ENCODE measurements at regions not wholly inside any gene's neighbourhood (a gene's known extent, or its start where the extent isn't known, plus 50 kb on each side); places are given as distances from the start of the nearest gene placed in this dataset.

GRCh38 chr2:237171396-237171795, 85.7 kb downstream of the COPS8 start:
- DNase-seq (ENCODE audit: low spot score): no peak

- no peak for DNase-seq (ENCODE audit: low spot score)
Measured at GRCh38 chr2:237171881-237172280, 86.2 kb downstream of the COPS8 start.

GRCh38 chr2:237177052-237177451, 91.4 kb downstream of the COPS8 start:
- no peak for DNase-seq (ENCODE audit: low spot score)

- DNase-seq (ENCODE audit: low spot score): no peak
Measured at GRCh38 chr2:237177986-237178385, 92.3 kb downstream of the COPS8 start.

GRCh38 chr2:237178396-237178795, 92.7 kb downstream of the COPS8 start:
- DNase-seq (ENCODE audit: low spot score): no peak

GRCh38 chr2:237179161-237179560, 93.5 kb downstream of the COPS8 start:
- no peak for DNase-seq (ENCODE audit: low spot score)

GRCh38 chr2:237180187-237180586, 94.5 kb downstream of the COPS8 start:
- no peak for DNase-seq (ENCODE audit: low spot score)

GRCh38 chr2:237180987-237181386, 95.3 kb downstream of the COPS8 start:
- no peak for DNase-seq (ENCODE audit: low spot score)

GRCh38 chr2:237181844-237182243, 96.2 kb downstream of the COPS8 start:
- DNase-seq (ENCODE audit: low spot score): no peak

GRCh38 chr2:237182422-237183123, 96.9 kb downstream of the COPS8 start:
- no peak for DNase-seq (ENCODE audit: low spot score)

GRCh38 chr2:237184192-237184918, 98.7 kb downstream of the COPS8 start:
- DNase-seq (ENCODE audit: low spot score): no peak

GRCh38 chr2:237184919-237185552, 99.3 kb downstream of the COPS8 start:
- no peak for DNase-seq (ENCODE audit: low spot score)

- DNase-seq (ENCODE audit: low spot score): no peak
Measured at GRCh38 chr2:237185553-237185925, 99.8 kb downstream of the COPS8 start.

- DNase-seq (ENCODE audit: low spot score): no peak
Measured at GRCh38 chr2:237189799-237190198, 104.1 kb downstream of the COPS8 start.

GRCh38 chr2:237190966-237191713, 105.5 kb downstream of the COPS8 start:
- DNase-seq (ENCODE audit: low spot score): no peak

GRCh38 chr2:237191714-237192081, 106.0 kb downstream of the COPS8 start:
- DNase-seq (ENCODE audit: low spot score): peak; percentile 28

GRCh38 chr2:237192881-237193280, 107.2 kb downstream of the COPS8 start:
- no peak for DNase-seq (ENCODE audit: low spot score)

- no peak for DNase-seq (ENCODE audit: low spot score)
Measured at GRCh38 chr2:237193436-237193835, 107.7 kb downstream of the COPS8 start.

- no peak for DNase-seq (ENCODE audit: low spot score)
Measured at GRCh38 chr2:237194081-237194480, 108.4 kb downstream of the COPS8 start.

GRCh38 chr2:237194906-237195305, 109.2 kb downstream of the COPS8 start:
- no peak for DNase-seq (ENCODE audit: low spot score)

- DNase-seq (ENCODE audit: low spot score): no peak
Measured at GRCh38 chr2:237195396-237196120, 109.9 kb downstream of the COPS8 start.

- DNase-seq (ENCODE audit: low spot score): no peak
Measured at GRCh38 chr2:237196409-237196808, 110.7 kb downstream of the COPS8 start.

Measured in iPS-NIHi11 (cell line).